GM12878 (cell line): ENCODE measurements at regions not wholly inside any gene's neighbourhood (a gene's known extent, or its start where the extent isn't known, plus 50 kb on each side); places are given as distances from the start of the nearest gene placed in this dataset.

ENCODE experiments used
- ATAC-seq: fragments of 200-7000 bp; cut with Tn5 transposase; 3 replicates; pipeline ENCODE4 v1.9.1; 2020; ENCODE audit warnings: mild to moderate bottlenecking, moderate library complexity
- BruUV-seq: library from RNA; stranded (reverse); fragments of 400-500 nt; replicated peaks from 2 replicates; lab custom pipeline; 2021; lab: Mats Ljungman, UMichigan
- CTCF ChIA-PET: fragments of 300-600 bp; sonication (Branson Sonifier 250); formaldehyde crosslinking; extraction: SDS; loops from one replicate; lab custom pipeline; 2021; ENCODE audit warnings: inconsistent platforms; lab: Yijun Ruan, JAX
- POLR2A ChIA-PET: fragments of 350-600 bp; formaldehyde crosslinking; extraction: SDS; loops from one replicate; lab custom pipeline; 2021; ENCODE audit warnings: inconsistent platforms; lab: Charles Lee
- RAD21 ChIA-PET: fragments of 300-600 bp; sonication (Branson Sonifier 250); formaldehyde crosslinking; loops from one replicate; lab custom pipeline; 2023; ENCODE audit warnings: antibody characterized with exemption; ENCODE audit not compliant: unreplicated experiment; lab: Charles Lee
- SMC1A ChIA-PET: fragments of 300-600 bp; sonication (Branson Sonifier 250); formaldehyde crosslinking; loops from one replicate; lab custom pipeline; 2023; ENCODE audit not compliant: unreplicated experiment, uncharacterized antibody; lab: Charles Lee
- DNase-seq: peaks from one replicate; pipeline ENCODE4 v3.0.0-alpha.2; 2011; ENCODE audit warnings: low read depth, low spot score
- FAIRE-seq: peaks from 3 replicates; lab custom pipeline; 2011; peaks lifted over from hg19 to GRCh38; lab: Jason Lieb, UNC
- H2AFZ ChIP-seq: 2 replicates; pipeline ENCODE4 v1.6.0; 2011; ENCODE audit warnings: low read depth, low read length, control low read depth; ENCODE audit not compliant: control insufficient read depth
- H3K27ac ChIP-seq: 2 replicates; pipeline ENCODE4 v1.5.1; 2011; ENCODE audit warnings: control low read depth; ENCODE audit not compliant: control insufficient read depth, insufficient read depth
- H3K27me3 ChIP-seq, 2 experiments: replicated peaks in 1 of 2; 2 replicates each; pipeline versions ENCODE4 v1.6.0 to v1.6.1; 2011; ENCODE audit warnings: low read length in 1 of 2; ENCODE audit not compliant: control insufficient read depth in 2 of 2, insufficient read depth in 2 of 2
- H3K36me3 ChIP-seq, 2 experiments: 2 replicates each; pipeline ENCODE4 v1.5.1; 2011; ENCODE audit warnings: low read length in 1 of 2; ENCODE audit not compliant: control insufficient read depth in 2 of 2, insufficient read depth in 2 of 2
- H3K4me1 ChIP-seq: 2 replicates; pipeline ENCODE4 v1.6.1; 2011; ENCODE audit warnings: mild to moderate bottlenecking, low read length, moderate library complexity, mixed read lengths; ENCODE audit not compliant: control insufficient read depth, insufficient read depth
- H3K4me2 ChIP-seq: 2 replicates; pipeline ENCODE4 v1.6.0; 2011; ENCODE audit warnings: control low read depth; ENCODE audit not compliant: control insufficient read depth, insufficient read depth
- H3K4me3 ChIP-seq: fragments of 200-600 bp; sonication (generic); 2 replicates; pipeline ENCODE4 v1.5.1; 2016
- H3K79me2 ChIP-seq: 2 replicates; pipeline ENCODE4 v1.6.0; 2011; ENCODE audit warnings: low read length; ENCODE audit not compliant: control insufficient read depth, insufficient read depth
- H3K9ac ChIP-seq: 2 replicates; pipeline ENCODE4 v1.8.0; 2011; ENCODE audit warnings: low read length, control low read depth, mixed read lengths; ENCODE audit not compliant: control insufficient read depth, insufficient read depth
- H3K9me3 ChIP-seq: replicated peaks from 3 replicates; pipeline ENCODE4 v1.5.1; 2011; ENCODE audit warnings: mild to moderate bottlenecking, low read length; ENCODE audit not compliant: control insufficient read depth, insufficient read depth
- H4K20me1 ChIP-seq: 2 replicates; pipeline ENCODE4 v1.6.0; 2011; ENCODE audit not compliant: control insufficient read depth, insufficient read depth
- ATF7 ChIP-seq: fragments of 450-650 bp; IDR thresholded peaks from 2 replicates; pipeline ENCODE4 v1.6.1; 2016; ENCODE audit warnings: low read depth, mild to moderate bottlenecking
- BMI1 ChIP-seq: fragments of 450-650 bp; IDR thresholded peaks from 2 replicates; pipeline ENCODE4 v1.6.1; 2016; ENCODE audit warnings: mild to moderate bottlenecking, moderate library complexity, borderline replicate concordance
- CREB1 ChIP-seq: IDR thresholded peaks from 2 replicates; pipeline ENCODE4 v1.6.1; 2012; ENCODE audit warnings: low read depth, mild to moderate bottlenecking, inconsistent platforms
- EZH2 ChIP-seq: IDR thresholded peaks from 2 replicates; pipeline ENCODE4 v1.6.1; 2012; ENCODE audit warnings: low read depth, mild to moderate bottlenecking, control low read depth, inconsistent platforms, low read length, borderline replicate concordance; ENCODE audit not compliant: control insufficient read depth
- GABPA ChIP-seq: IDR thresholded peaks from 2 replicates; pipeline ENCODE4 v1.6.1; 2014; ENCODE audit warnings: antibody characterized with exemption, low read depth, mild to moderate bottlenecking, inconsistent platforms
- GATAD2B ChIP-seq: fragments of 450-650 bp; conservative IDR thresholded peaks from 2 replicates; pipeline ENCODE4 v1.6.1; 2017; ENCODE audit warnings: low read depth, mild to moderate bottlenecking, moderate library complexity
- IKZF2 ChIP-seq, 2 experiments: fragments of 450-650 bp; IDR thresholded peaks; 2 replicates each; pipeline ENCODE4 v1.6.1; 2017; ENCODE audit warnings: mild to moderate bottlenecking in 2 of 2, moderate library complexity in 2 of 2
- JUNB ChIP-seq: IDR thresholded peaks from 2 replicates; pipeline ENCODE4 v1.6.1; 2016; ENCODE audit warnings: antibody characterized with exemption, mild to moderate bottlenecking
- KAT2A ChIP-seq: conservative IDR thresholded peaks from 2 replicates; pipeline ENCODE4 v1.6.1; 2011; ENCODE audit warnings: low read depth, low read length; ENCODE audit not compliant: control insufficient read depth
- MAX ChIP-seq: IDR thresholded peaks from 2 replicates; pipeline ENCODE4 v1.6.1; 2012; ENCODE audit warnings: low read depth, low read length, improper control_type of control experiment
- MYC ChIP-seq: IDR thresholded peaks from 2 replicates; pipeline ENCODE4 v1.6.1; 2011; ENCODE audit warnings: mild to moderate bottlenecking, low read length, moderate library complexity, inconsistent platforms; ENCODE audit not compliant: insufficient read depth, insufficient replicate concordance, insufficient read length, severe bottlenecking
- NFIC ChIP-seq: IDR thresholded peaks from 2 replicates; pipeline ENCODE4 v1.6.1; 2012; ENCODE audit warnings: low read depth, mild to moderate bottlenecking, inconsistent platforms, low read length, moderate library complexity
- PML ChIP-seq: IDR thresholded peaks from 2 replicates; pipeline ENCODE4 v1.6.1; 2012; ENCODE audit warnings: low read length, inconsistent platforms
- RCOR1 ChIP-seq: conservative IDR thresholded peaks from 2 replicates; pipeline ENCODE4 v1.6.1; 2012; ENCODE audit warnings: low read depth, low read length, improper control_type of control experiment
- SUPT20H ChIP-seq: IDR thresholded peaks from 2 replicates; pipeline ENCODE4 v1.6.1; 2011; ENCODE audit warnings: low read depth, mild to moderate bottlenecking, low read length, moderate library complexity, borderline replicate concordance; ENCODE audit not compliant: control insufficient read depth
- TARDBP ChIP-seq: IDR thresholded peaks from 2 replicates; pipeline ENCODE4 v1.6.1; 2016; ENCODE audit warnings: borderline replicate concordance
- TCF3 ChIP-seq: IDR thresholded peaks from 2 replicates; pipeline ENCODE4 v1.6.1; 2012; ENCODE audit warnings: low read depth, mild to moderate bottlenecking, low read length, borderline replicate concordance; ENCODE audit not compliant: insufficient read depth
- ZNF217 ChIP-seq: fragments of 450-650 bp; IDR thresholded peaks from 2 replicates; pipeline ENCODE4 v1.6.1; 2017; ENCODE audit warnings: antibody characterized with exemption, mild to moderate bottlenecking
- ZNF274 ChIP-seq: IDR thresholded peaks from one replicate; pipeline ENCODE4 v1.8.0; 2011; ENCODE audit not compliant: insufficient read length, insufficient read depth
- ZNF622 ChIP-seq: fragments of 450-650 bp; IDR thresholded peaks from 2 replicates; pipeline ENCODE4 v1.6.1; 2017; ENCODE audit warnings: mild to moderate bottlenecking, inconsistent platforms
- WGBS: methylation state at CpG from one replicate; pipeline ENCODE4 v1.1.6; 2016; ENCODE audit warnings: low lambda C conversion rate; ENCODE audit not compliant: insufficient replicate concordance, insufficient coverage; ENCODE audit errors: missing lambda C conversion rate; 5-methylcytosine and 5-hydroxymethylcytosine counted together
- in situ Hi-C: fragments of 300-500 bp; cut with MboI; formaldehyde crosslinking; loops from 9 replicates; pipeline ENCODE4 v1.14.3; 2018; ENCODE audit warnings: mixed read lengths
- intact Hi-C: fragments of 100-400 bp; cut with micrococcal nuclease; formaldehyde crosslinking; loops from one replicate; pipeline ENCODE4 v1.14.2; 2022; ENCODE audit not compliant: unreplicated experiment
- TF ChIP-seq, protein P1 (sequence below): IDR thresholded peaks from 2 replicates; pipeline ENCODE4 v1.6.1; 2011; ENCODE audit warnings: mild to moderate bottlenecking, low read depth, low read length, moderate library complexity; ENCODE audit not compliant: insufficient replicate concordance

GRCh38 chr10:78866731-78867554 is 201.8 kb upstream of the ZMIZ1 start:
- in situ Hi-C loops, result no loop called here

DNA sequence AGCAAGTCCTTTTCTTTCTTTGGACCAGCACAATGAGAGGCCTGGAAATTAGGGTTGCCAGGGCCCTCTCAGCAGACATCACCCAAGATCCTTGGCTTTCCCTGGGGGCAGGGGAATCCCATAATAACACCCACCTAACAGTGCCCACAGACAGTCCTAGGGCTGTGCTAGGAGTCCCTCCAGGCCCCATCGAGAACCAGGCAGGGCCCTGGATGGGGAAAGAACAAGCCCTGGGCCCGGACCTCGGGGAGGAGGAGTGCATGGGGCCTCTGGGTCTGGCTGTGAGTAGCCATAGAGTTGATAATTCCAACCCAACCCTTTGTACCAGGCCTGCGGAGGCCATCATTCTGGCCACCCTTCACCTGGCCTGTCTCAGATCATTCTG is 201.2 kb upstream of the ZMIZ1 start:
- ChIA-PET SMC1A (no interaction called here), POLR2A (no interaction called here), RAD21 (no interaction called here), CTCF (no interaction called here)
- H3K36me3 ChIP-seq, result no peaks in the 10 kb centered on the region
- no peak overlapping the region for H2AFZ ChIP-seq
- H3K4me1 ChIP-seq, result no peaks in the 10 kb centered on the region
- intact Hi-C loops, result no loop called here
- H3K4me3 ChIP-seq, result no peak overlapping the region
- H3K27me3 ChIP-seq, result peaks cover 2 to 3% of the 10 kb centered on the region in 2 experiments; a peak in 3 of 4 replicates
- H3K4me2 ChIP-seq, result no peak overlapping the region
- no peak for DNase-seq
- H3K9ac ChIP-seq, result no peak overlapping the region
- H3K27ac ChIP-seq, result no peak overlapping the region
- no peak for FAIRE-seq
- in situ Hi-C loops, result no loop called here
- WGBS, result 25% methylated on average over 4 of the region's 4 CpGs
- ATAC-seq, result no peak
- H4K20me1 ChIP-seq, result no peaks in the 10 kb centered on the region
- BruUV-seq, result no TSS peak
- no peaks in the 10 kb centered on the region for H3K79me2 ChIP-seq
- H3K9me3 ChIP-seq, result no peaks in the 10 kb centered on the region
- TF ChIP-seq TCF3, result no peak
- no peak for TF ChIP-seq GATAD2B
- no peak for TF ChIP-seq ATF7
- no peak for TF ChIP-seq MAX
- no peak for TF ChIP-seq SUPT20H
- TF ChIP-seq RCOR1, result no peak
- TF ChIP-seq, protein P1, sequence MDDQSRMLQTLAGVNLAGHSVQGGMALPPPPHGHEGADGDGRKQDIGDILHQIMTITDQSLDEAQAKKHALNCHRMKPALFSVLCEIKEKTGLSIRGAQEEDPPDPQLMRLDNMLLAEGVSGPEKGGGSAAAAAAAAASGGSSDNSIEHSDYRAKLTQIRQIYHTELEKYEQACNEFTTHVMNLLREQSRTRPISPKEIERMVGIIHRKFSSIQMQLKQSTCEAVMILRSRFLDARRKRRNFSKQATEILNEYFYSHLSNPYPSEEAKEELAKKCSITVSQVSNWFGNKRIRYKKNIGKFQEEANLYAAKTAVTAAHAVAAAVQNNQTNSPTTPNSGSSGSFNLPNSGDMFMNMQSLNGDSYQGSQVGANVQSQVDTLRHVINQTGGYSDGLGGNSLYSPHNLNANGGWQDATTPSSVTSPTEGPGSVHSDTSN, result no peak
- no peak for TF ChIP-seq IKZF2 (IDR thresholded peaks at IDR 0.05)
- no peak for TF ChIP-seq GABPA
- no peak for TF ChIP-seq TARDBP
- TF ChIP-seq ZNF622, result no peak
- TF ChIP-seq PML, result no peak
- TF ChIP-seq NFIC, result no peak

More at GRCh38 chr10:78866731-78867554, 201.8 kb upstream of the ZMIZ1 start:
- DNase-seq (no peak), FAIRE-seq (no peak), ATAC-seq (no peak)
- H3K4me3 ChIP-seq, result no peak overlapping the region
- peaks cover 2 to 3% of the 10 kb centered on the region in 2 experiments; a peak in 3 of 4 replicates for H3K27me3 ChIP-seq
- H3K4me1 ChIP-seq, result no peaks in the 10 kb centered on the region
- POLR2A ChIA-PET, result no interaction called here
- H3K36me3 ChIP-seq, result no peaks in the 10 kb centered on the region
- TF ChIP-seq ZNF274 (no peak), JUNB (no peak), MYC (no peak), RCOR1 (no peak), BMI1 (no peak), CREB1 (no peak), KAT2A (no peak), ZNF217 (no peak), EZH2 (no peak)
- no peak overlapping the region for H3K27ac ChIP-seq
- H3K4me2 ChIP-seq, result no peak overlapping the region
- no peak overlapping the region for H2AFZ ChIP-seq
- H3K79me2 ChIP-seq, result no peaks in the 10 kb centered on the region
- no peaks in the 10 kb centered on the region for H4K20me1 ChIP-seq
- no peaks in the 10 kb centered on the region for H3K9me3 ChIP-seq
- WGBS, result 7% methylated on average over 7 of the region's 7 CpGs
- intact Hi-C loops, result no loop called here
- SMC1A ChIA-PET, result no interaction called here
- CTCF ChIA-PET, result no interaction called here
- BruUV-seq, result no TSS peak
- no peak overlapping the region for H3K9ac ChIP-seq
- RAD21 ChIA-PET, result no interaction called here
